ENCODE measurements at regions not wholly inside any gene's neighbourhood (a gene's known extent, or its start where the extent isn't known, plus 50 kb on each side); places are given as distances from the start of the nearest gene placed in this dataset.

DNA sequence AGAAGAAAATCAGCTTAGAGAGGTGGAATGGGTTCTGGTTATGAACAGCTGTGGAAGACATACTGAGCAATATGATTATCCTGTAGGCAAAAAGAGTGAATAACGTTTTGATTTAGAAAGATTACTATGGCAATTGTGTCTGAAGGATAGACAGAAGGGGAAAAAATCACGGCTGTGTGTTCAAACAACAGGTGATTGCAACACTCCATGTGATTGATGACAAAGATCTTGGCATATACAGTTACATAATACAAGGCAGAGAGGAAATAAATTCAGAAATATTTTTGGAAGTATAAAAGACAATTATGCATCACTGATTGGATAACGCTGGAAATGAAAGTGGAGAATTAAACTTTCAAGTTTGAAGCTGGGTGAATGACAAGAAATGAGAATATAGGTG, 58.5 kb upstream of the KCNJ3 start:
- TF ChIP-seq CTCF (IDR thresholded peaks at IDR 0.05) (no peak), BHLHE40 (IDR thresholded peaks at IDR 0.05; ENCODE audit: low read depth, low read length) (no peak), JUNB (IDR thresholded peaks at IDR 0.05) (no peak), ESRRA (IDR thresholded peaks at IDR 0.05; ENCODE audit: borderline replicate concordance, low read length) (no peak), NFE2L2 (conservative IDR thresholded peaks at IDR 0.05; ENCODE audit: low read length) (no peak), EP300 (IDR thresholded peaks at IDR 0.05) (no peak), RFX5 (IDR thresholded peaks at IDR 0.05) (no peak), MYC (IDR thresholded peaks at IDR 0.05; ENCODE audit: borderline replicate concordance, low read length) (no peak), RAD21 (conservative IDR thresholded peaks at IDR 0.05 in 1 of 2, IDR thresholded peaks at IDR 0.05 in 1 of 2) (no peak)

Measured in A549 (cell line).